Transverse colon (tissue), 4 donors: ENCODE measurements at regions not wholly inside any gene's neighbourhood (a gene's known extent, or its start where the extent isn't known, plus 50 kb on each side); places are given as distances from the start of the nearest gene placed in this dataset.

ENCODE experiments used
- EP300 ChIP-seq: sonication (generic); formaldehyde crosslinking; IDR thresholded peaks from one replicate; pipeline ENCODE4 v1.6.1; 2017; ENCODE audit warnings: antibody characterized with exemption, low read depth
- POLR2A ChIP-seq: fragments of 450-650 bp; IDR thresholded peaks from one replicate; pipeline ENCODE4 v1.6.1; 2016; ENCODE audit warnings: antibody characterized with exemption, mild to moderate bottlenecking, moderate library complexity
- POLR2AphosphoS5 ChIP-seq, 3 donors: sonication (generic); formaldehyde crosslinking; IDR thresholded peaks; one replicate each; pipeline ENCODE4 v1.6.1; 2016; ENCODE audit warnings: antibody characterized with exemption in 3 of 3
- TF ChIP-seq, protein P1 (sequence below), 5 experiments: fragments of 200-600 bp in 3 of 5; fragments of 450-650 bp in 2 of 5; sonication (generic) in 3 of 5; IDR thresholded peaks; 1 replicate in 2 of 5; 2 replicates in 3 of 5; pipeline ENCODE4 v1.5.1; 2016 to 2017; ENCODE audit warnings: antibody characterized with exemption in 5 of 5, inconsistent platforms in 3 of 5, mild to moderate bottlenecking in 2 of 5, moderate library complexity in 1 of 5

DNA sequence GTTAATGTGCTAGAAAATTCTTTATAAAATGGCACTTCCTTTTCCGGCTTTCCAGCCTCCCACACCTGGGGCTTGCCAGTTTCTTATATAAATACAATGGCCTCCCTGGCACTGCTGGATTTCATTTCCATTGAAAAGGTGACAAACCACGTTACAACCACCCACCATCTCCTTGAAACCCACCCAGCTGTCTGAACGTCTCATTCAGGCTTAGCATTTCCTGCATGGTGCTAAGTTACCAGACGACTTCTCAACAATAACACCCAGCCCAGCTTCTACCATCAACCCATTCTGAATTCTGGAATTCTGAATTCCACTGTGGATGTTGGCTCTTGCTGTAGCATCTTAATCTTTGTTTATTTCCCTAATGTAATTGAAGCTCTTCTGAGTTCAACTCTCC, 499.8 kb upstream of the CELF2 start:
- TF ChIP-seq, protein P1, sequence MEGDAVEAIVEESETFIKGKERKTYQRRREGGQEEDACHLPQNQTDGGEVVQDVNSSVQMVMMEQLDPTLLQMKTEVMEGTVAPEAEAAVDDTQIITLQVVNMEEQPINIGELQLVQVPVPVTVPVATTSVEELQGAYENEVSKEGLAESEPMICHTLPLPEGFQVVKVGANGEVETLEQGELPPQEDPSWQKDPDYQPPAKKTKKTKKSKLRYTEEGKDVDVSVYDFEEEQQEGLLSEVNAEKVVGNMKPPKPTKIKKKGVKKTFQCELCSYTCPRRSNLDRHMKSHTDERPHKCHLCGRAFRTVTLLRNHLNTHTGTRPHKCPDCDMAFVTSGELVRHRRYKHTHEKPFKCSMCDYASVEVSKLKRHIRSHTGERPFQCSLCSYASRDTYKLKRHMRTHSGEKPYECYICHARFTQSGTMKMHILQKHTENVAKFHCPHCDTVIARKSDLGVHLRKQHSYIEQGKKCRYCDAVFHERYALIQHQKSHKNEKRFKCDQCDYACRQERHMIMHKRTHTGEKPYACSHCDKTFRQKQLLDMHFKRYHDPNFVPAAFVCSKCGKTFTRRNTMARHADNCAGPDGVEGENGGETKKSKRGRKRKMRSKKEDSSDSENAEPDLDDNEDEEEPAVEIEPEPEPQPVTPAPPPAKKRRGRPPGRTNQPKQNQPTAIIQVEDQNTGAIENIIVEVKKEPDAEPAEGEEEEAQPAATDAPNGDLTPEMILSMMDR (IDR thresholded peaks at IDR 0.05) = no peak
- TF ChIP-seq POLR2A (no peak), POLR2AphosphoS5 (IDR thresholded peaks at IDR 0.05) (no peak), EP300 (no peak)
